Neural cell (in vitro differentiated cells): ENCODE measurements at regions not wholly inside any gene's neighbourhood (a gene's known extent, or its start where the extent isn't known, plus 50 kb on each side); places are given as distances from the start of the nearest gene placed in this dataset.

ENCODE experiments used
- H2AFZ ChIP-seq: fragments of 200-600, 300-800 bp; sonication (generic), shearing (Covaris generic); 2 replicates; pipeline ENCODE4 v1.6.0; 2014; ENCODE audit warnings: low read depth, mild to moderate bottlenecking, antibody characterized with exemption, low read length, moderate library complexity
- H3F3A ChIP-seq: fragments of 200-600 bp; shearing (Covaris generic); 2 replicates; pipeline ENCODE4 v1.6.1; 2016; ENCODE audit warnings: mild to moderate bottlenecking, moderate library complexity, mixed read lengths, antibody characterized with exemption, low read length; ENCODE audit not compliant: insufficient read depth, poor library complexity, severe bottlenecking
- H3K27ac ChIP-seq: fragments of 200-600, 300-800 bp; sonication (generic), shearing (Covaris generic); 2 replicates; pipeline ENCODE4 v1.5.1; 2014; ENCODE audit warnings: mild to moderate bottlenecking, low read length, moderate library complexity
- H3K27me3 ChIP-seq: fragments of 300-800, 200-600 bp; sonication (generic), shearing (Covaris generic); 2 replicates; pipeline ENCODE4 v1.6.0; 2014; ENCODE audit warnings: mild to moderate bottlenecking, low read depth, low read length, moderate library complexity; ENCODE audit not compliant: insufficient read depth
- H3K36me3 ChIP-seq: fragments of 300-800, 200-600 bp; sonication (generic), shearing (Covaris generic); 2 replicates; pipeline ENCODE4 v1.5.1; 2014; ENCODE audit warnings: mild to moderate bottlenecking, antibody characterized with exemption, low read length, moderate library complexity; ENCODE audit not compliant: insufficient read depth
- H3K4me2 ChIP-seq: fragments of 300-800, 200-600 bp; sonication (generic), shearing (Covaris generic); 2 replicates; pipeline ENCODE4 v1.6.0; 2014; ENCODE audit warnings: mild to moderate bottlenecking, low read length
- H3K4me3 ChIP-seq: fragments of 300-800, 200-600 bp; sonication (generic), shearing (Covaris generic); 2 replicates; pipeline ENCODE4 v1.5.1; 2014; ENCODE audit warnings: mild to moderate bottlenecking, low read length, moderate library complexity
- H3K79me2 ChIP-seq: fragments of 200-600 bp; shearing (Covaris generic); replicated peaks from 2 replicates; pipeline ENCODE4 v1.6.0; 2014; ENCODE audit warnings: mild to moderate bottlenecking, low read length, moderate library complexity; ENCODE audit not compliant: insufficient read depth
- H3K9ac ChIP-seq: fragments of 300-800, 200-600 bp; sonication (generic), shearing (Covaris generic); 2 replicates; pipeline ENCODE4 v1.6.1; 2016; ENCODE audit warnings: mild to moderate bottlenecking, low read length, mixed read lengths
- H3K9me2 ChIP-seq: fragments of 200-600 bp; shearing (Covaris generic); 2 replicates; pipeline ENCODE4 v1.6.1; 2016; ENCODE audit warnings: mild to moderate bottlenecking, low read length, mixed read lengths; ENCODE audit not compliant: insufficient read depth
- H3K9me3 ChIP-seq: fragments of 200-600, 300-800 bp; sonication (generic), shearing (Covaris generic); 2 replicates; pipeline ENCODE4 v1.6.1; 2016; ENCODE audit warnings: mild to moderate bottlenecking, mixed run types, low read length, moderate library complexity, mixed read lengths
- H4K20me1 ChIP-seq: fragments of 200-600 bp; shearing (Covaris generic); 2 replicates; pipeline ENCODE4 v1.6.1; 2016; ENCODE audit warnings: mild to moderate bottlenecking, mixed run types; ENCODE audit not compliant: insufficient read depth
- CTCF ChIP-seq: fragments of 450-650 bp; IDR thresholded peaks from 2 replicates; pipeline ENCODE4 v1.5.1; 2014; ENCODE audit warnings: antibody characterized with exemption, mild to moderate bottlenecking, moderate library complexity; ENCODE audit not compliant: poor library complexity, severe bottlenecking
- EP300 ChIP-seq: fragments of 450-650 bp; conservative IDR thresholded peaks from 2 replicates; pipeline ENCODE4 v1.6.1; 2014; ENCODE audit warnings: antibody characterized with exemption, mild to moderate bottlenecking, moderate library complexity; ENCODE audit not compliant: poor library complexity, severe bottlenecking
- EZH2 ChIP-seq: fragments of 200-600, 300-800 bp; shearing (Covaris generic), sonication (generic); IDR thresholded peaks from 2 replicates; pipeline ENCODE4 v1.6.1; 2014; ENCODE audit warnings: antibody characterized with exemption, low read length, borderline replicate concordance, mild to moderate bottlenecking; ENCODE audit not compliant: insufficient read depth, poor library complexity, severe bottlenecking
- MXI1 ChIP-seq: fragments of 450-650 bp; conservative IDR thresholded peaks from 2 replicates; pipeline ENCODE4 v1.6.1; 2014; ENCODE audit warnings: antibody characterized with exemption, mild to moderate bottlenecking; ENCODE audit not compliant: poor library complexity, severe bottlenecking
- POLR2AphosphoS5 ChIP-seq: IDR thresholded peaks from 2 replicates; pipeline ENCODE4 v1.6.1; 2012
- RAD21 ChIP-seq: fragments of 450-650 bp; conservative IDR thresholded peaks from 2 replicates; pipeline ENCODE4 v1.6.1; 2014; ENCODE audit warnings: antibody characterized with exemption, mild to moderate bottlenecking, moderate library complexity
- REST ChIP-seq: IDR thresholded peaks from 2 replicates; pipeline ENCODE4 v1.6.1; 2012; ENCODE audit warnings: borderline replicate concordance
- SMC3 ChIP-seq: fragments of 450-650 bp; conservative IDR thresholded peaks from 2 replicates; pipeline ENCODE4 v1.6.1; 2014; ENCODE audit warnings: antibody characterized with exemption, mild to moderate bottlenecking, moderate library complexity; ENCODE audit not compliant: poor library complexity
- TAF1 ChIP-seq: IDR thresholded peaks from 2 replicates; pipeline ENCODE4 v1.6.1; 2012; ENCODE audit warnings: low read depth

- no peaks in the 10 kb centered on the region for H3K9me3 ChIP-seq
- H3K9me2 ChIP-seq = no peaks in the 10 kb centered on the region
- no peaks in the 10 kb centered on the region for H3K36me3 ChIP-seq
- H3K9ac ChIP-seq = no peak overlapping the region
- no peak overlapping the region for H3K4me2 ChIP-seq
- no peaks in the 10 kb centered on the region for H4K20me1 ChIP-seq
- no peak overlapping the region for H3K4me3 ChIP-seq
- no peak overlapping the region for H2AFZ ChIP-seq
- TF ChIP-seq CTCF (no peak), POLR2AphosphoS5 (no peak), MXI1 (no peak), RAD21 (no peak), EP300 (no peak), REST (no peak), TAF1 (no peak), SMC3 (no peak), EZH2 (no peak)
- no peaks in the 10 kb centered on the region for H3F3A ChIP-seq
- H3K27me3 ChIP-seq = no peaks in the 10 kb centered on the region
- no peak overlapping the region for H3K27ac ChIP-seq
- H3K79me2 ChIP-seq = no peaks in the 10 kb centered on the region
These were observed 94.5 kb upstream of the RPS6KA2 start for GRCh38 chr6:166721576-166721975.

GRCh38 chr6:166720856-166721255 is 93.8 kb upstream of the RPS6KA2 start:
- Histone ChIP-seq H3K36me3 (no peaks in the 10 kb centered on the region), H3K9me2 (no peaks in the 10 kb centered on the region), H2AFZ (no peak overlapping the region), H3K4me2 (no peak overlapping the region), H3K9me3 (no peaks in the 10 kb centered on the region), H3K4me3 (no peak overlapping the region), H3K79me2 (no peaks in the 10 kb centered on the region), H3F3A (no peaks in the 10 kb centered on the region), H3K27me3 (no peaks in the 10 kb centered on the region), H3K27ac (no peak overlapping the region), H3K9ac (no peak overlapping the region), H4K20me1 (no peaks in the 10 kb centered on the region)
- no peak for TF ChIP-seq TAF1
- no peak for TF ChIP-seq SMC3
- no peak for TF ChIP-seq POLR2AphosphoS5
- no peak for TF ChIP-seq CTCF
- TF ChIP-seq EZH2 = no peak
- no peak for TF ChIP-seq EP300
- no peak for TF ChIP-seq MXI1
- TF ChIP-seq REST = no peak
- TF ChIP-seq RAD21 = no peak
